ENCODE measurements at regions not wholly inside any gene's neighbourhood (a gene's known extent, or its start where the extent isn't known, plus 50 kb on each side); places are given as distances from the start of the nearest gene placed in this dataset.

DNA sequence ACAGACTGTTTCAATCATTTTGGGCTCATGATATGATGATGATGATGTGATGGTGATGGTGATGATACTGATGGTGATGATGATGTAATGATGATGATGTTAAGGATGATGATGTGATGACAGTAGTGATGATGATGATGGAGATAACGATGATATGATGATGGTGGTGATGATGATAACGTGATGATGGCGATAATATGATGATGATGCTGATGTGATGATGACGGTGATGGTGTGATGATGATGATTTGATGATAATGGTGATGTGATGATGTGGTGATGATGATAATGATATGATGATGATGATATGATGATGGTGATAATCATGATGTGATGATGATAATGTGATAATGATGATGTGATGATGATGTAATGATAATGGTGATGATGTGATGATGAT is 612.6 kb downstream of the AACS start:
- Histone ChIP-seq H3K27me3 (no peaks in the 10 kb centered on the region), H3K36me3 (replicated peaks in 1 of 2) (no peaks in the 10 kb centered on the region), H3K4me1 (replicated peaks in 1 of 2) (no peaks in the 10 kb centered on the region), H3K27ac (no peak overlapping the region), H3K9me3 (replicated peaks in 1 of 3) (no peaks in the 10 kb centered on the region), H3K4me3 (no peak overlapping the region)
- intact Hi-C loops (cut with DNase I) = no loop called here
- TF ChIP-seq, protein P1, sequence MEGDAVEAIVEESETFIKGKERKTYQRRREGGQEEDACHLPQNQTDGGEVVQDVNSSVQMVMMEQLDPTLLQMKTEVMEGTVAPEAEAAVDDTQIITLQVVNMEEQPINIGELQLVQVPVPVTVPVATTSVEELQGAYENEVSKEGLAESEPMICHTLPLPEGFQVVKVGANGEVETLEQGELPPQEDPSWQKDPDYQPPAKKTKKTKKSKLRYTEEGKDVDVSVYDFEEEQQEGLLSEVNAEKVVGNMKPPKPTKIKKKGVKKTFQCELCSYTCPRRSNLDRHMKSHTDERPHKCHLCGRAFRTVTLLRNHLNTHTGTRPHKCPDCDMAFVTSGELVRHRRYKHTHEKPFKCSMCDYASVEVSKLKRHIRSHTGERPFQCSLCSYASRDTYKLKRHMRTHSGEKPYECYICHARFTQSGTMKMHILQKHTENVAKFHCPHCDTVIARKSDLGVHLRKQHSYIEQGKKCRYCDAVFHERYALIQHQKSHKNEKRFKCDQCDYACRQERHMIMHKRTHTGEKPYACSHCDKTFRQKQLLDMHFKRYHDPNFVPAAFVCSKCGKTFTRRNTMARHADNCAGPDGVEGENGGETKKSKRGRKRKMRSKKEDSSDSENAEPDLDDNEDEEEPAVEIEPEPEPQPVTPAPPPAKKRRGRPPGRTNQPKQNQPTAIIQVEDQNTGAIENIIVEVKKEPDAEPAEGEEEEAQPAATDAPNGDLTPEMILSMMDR (IDR thresholded peaks at IDR 0.05) = no peak
- TF ChIP-seq POLR2A (IDR thresholded peaks at IDR 0.05) = no peak
- WGBS, 4 donors = 84 to 94% (median 87%) methylated on average over 4 of the region's 4 CpGs
- DNase-seq = no peak

DNA sequence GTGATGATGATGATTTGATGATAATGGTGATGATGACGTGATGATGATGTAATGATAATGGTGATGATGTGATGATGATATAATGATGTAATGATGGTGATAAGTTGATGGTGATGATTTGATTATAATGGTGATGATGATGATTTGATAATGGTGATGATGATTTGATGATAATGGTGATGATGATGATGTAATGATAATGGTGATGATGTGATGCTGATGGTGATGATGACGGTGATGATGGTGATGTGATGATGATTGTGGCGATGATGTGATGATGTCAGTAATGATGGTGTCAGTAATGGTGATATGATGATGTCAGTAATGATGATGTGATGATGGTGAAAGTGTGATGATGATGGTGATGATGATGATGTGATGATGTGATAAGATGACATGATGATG is 613.4 kb downstream of the AACS start:
- H3K27me3 ChIP-seq = peaks cover under 1% of the 10 kb centered on the region
- H3K27ac ChIP-seq = no peak overlapping the region
- H3K36me3 ChIP-seq (replicated peaks in 1 of 2) = no peaks in the 10 kb centered on the region
- intact Hi-C loops (cut with DNase I) = no loop called here
- no peak overlapping the region for H3K4me3 ChIP-seq
- WGBS, 4 donors = 64 to 86% (median 71%) methylated on average over 3 of the region's 3 CpGs
- H3K9me3 ChIP-seq (replicated peaks in 1 of 3) = no peaks in the 10 kb centered on the region
- no peak for TF ChIP-seq POLR2A (IDR thresholded peaks at IDR 0.05)
- TF ChIP-seq, protein P1 (IDR thresholded peaks at IDR 0.05) = no peak
- DNase-seq = no peak
- H3K4me1 ChIP-seq (replicated peaks in 1 of 2) = no peaks in the 10 kb centered on the region

DNA sequence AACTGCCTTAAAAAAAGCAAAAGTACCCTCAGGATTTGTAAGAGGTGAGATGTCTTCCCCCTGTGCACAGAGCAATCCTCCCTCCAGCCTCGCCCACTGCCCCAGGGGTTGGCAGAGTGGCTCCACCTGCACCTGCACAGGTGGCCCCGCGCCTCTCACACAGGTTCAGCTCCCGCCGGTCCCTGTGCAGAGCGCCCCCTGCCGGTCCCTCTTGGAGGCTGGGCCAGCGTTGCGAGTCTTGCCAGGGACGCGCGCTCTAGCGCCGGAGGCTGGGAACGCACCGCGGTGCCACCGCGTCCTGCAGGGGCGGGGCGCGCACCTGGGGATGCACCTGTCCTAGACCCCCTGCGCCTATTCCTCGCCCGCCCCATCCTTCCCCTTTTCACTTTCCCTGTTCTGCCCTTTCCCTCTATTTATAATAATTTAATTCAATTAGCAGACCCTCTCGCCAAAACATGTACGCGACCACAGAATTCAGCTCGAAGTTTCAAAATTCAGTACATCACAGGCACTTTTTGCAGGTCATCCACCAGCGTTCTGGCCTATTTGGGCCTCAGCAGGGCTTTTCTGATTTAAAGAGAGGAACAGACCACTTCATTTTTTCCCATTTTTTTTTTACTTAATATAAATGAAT is 618.6 kb downstream of the AACS start:
- Histone ChIP-seq H3K4me1 (replicated peaks in 1 of 2) (no peaks in the 10 kb centered on the region), H3K27ac (no peak overlapping the region), H3K36me3 (replicated peaks in 1 of 2) (no peaks in the 10 kb centered on the region), H3K4me3 (no peak overlapping the region), H3K27me3 (peaks cover 7% of the 10 kb centered on the region), H3K9me3 (replicated peaks in 1 of 3) (no peaks in the 10 kb centered on the region)
- 10 to 24% (median 12%) methylated on average over 13 to 30 of the region's 30 CpGs for WGBS, 4 donors
- TF ChIP-seq POLR2A (IDR thresholded peaks at IDR 0.05) = no peak
- TF ChIP-seq, protein P1 (IDR thresholded peaks at IDR 0.05) = peak in 2 of 6 experiments; percentile 15 to 42
- peak in 3 of 7 donors; percentile 10 to 27 (median 20) for DNase-seq
- intact Hi-C loops (cut with DNase I) = no loop called here

DNA sequence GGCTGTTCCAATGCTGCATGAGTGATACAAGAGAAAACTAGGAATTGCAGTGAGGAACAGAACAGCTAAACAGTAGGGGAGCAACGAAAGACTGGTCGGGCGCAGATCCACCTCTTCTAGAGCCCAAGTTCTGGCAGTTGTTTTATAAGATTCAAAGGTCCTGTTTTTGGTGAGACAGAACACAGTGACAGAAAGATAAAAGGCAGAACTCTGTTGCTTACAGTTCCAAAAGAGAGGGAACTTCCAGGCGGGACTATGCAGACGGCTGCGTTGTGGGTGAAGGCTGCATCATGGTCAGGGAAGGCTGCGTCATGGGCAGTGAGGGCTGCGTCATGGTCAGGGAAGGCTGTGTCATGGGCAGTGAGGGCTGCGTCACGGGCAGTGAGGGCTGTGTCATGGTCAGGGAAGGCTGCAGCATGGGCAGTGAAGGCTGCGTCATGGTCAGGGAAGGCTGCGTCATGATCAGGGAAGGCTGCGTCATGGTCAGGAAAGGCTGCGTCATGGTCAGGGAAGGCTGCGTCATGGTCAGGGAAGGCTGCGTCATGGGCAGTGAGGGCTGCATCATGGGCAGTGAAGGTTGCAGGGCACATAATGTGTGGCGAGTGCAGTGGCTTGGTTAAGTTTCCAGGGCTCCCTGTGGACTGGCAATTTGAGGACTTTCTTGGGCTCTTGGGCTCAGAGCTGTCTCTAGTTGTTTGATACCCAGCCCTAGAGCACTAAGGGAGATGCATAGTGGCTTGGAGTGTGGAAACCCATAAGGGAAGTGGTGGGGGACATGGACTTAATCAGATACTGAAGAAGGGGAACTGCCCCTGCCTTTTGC is 619.9 kb downstream of the AACS start:
- no peaks in the 10 kb centered on the region for H3K9me3 ChIP-seq (replicated peaks in 1 of 3)
- no peak for TF ChIP-seq POLR2A (IDR thresholded peaks at IDR 0.05)
- TF ChIP-seq, protein P1 (IDR thresholded peaks at IDR 0.05) = no peak
- no peak overlapping the region for H3K27ac ChIP-seq
- 78 to 82% (median 79%) methylated on average over 16 to 17 of the region's 17 CpGs for WGBS, 4 donors
- no peaks in the 10 kb centered on the region for H3K4me1 ChIP-seq (replicated peaks in 1 of 2)
- H3K4me3 ChIP-seq = no peak overlapping the region
- H3K27me3 ChIP-seq = peaks cover 7% of the 10 kb centered on the region
- no peak for DNase-seq
- intact Hi-C loops (cut with DNase I) = no loop called here
- no peaks in the 10 kb centered on the region for H3K36me3 ChIP-seq (replicated peaks in 1 of 2)

Data from adrenal gland (tissue), 9 donors.